Fibroblast of lung (primary cell): ENCODE measurements at regions not wholly inside any gene's neighbourhood (a gene's known extent, or its start where the extent isn't known, plus 50 kb on each side); places are given as distances from the start of the nearest gene placed in this dataset.

Experiments used
- DNase-seq, 2 donors: peaks; one replicate each; pipeline versions ENCODE4 v3.0.0 to v3.0.0-alpha.2; 2010; ENCODE audit warnings: low read depth in 2 of 2
- H2AFZ ChIP-seq: 2 replicates; pipeline ENCODE4 v1.5.1; 2012; ENCODE audit warnings: low read length, control low read depth, inconsistent platforms
- H3K27ac ChIP-seq: 2 replicates; pipeline ENCODE4 v1.5.1; 2011; ENCODE audit warnings: low read length, control low read depth; ENCODE audit not compliant: insufficient read depth
- H3K27me3 ChIP-seq: 2 replicates; pipeline ENCODE4 v1.5.1; 2011; ENCODE audit warnings: mild to moderate bottlenecking, low read length; ENCODE audit not compliant: control insufficient read depth, insufficient read depth
- H3K36me3 ChIP-seq: 2 replicates; pipeline ENCODE4 v1.5.1; 2011; ENCODE audit warnings: low read length; ENCODE audit not compliant: control insufficient read depth, insufficient read depth
- H3K4me1 ChIP-seq: 2 replicates; pipeline ENCODE4 v1.5.1; 2011; ENCODE audit warnings: low read length; ENCODE audit not compliant: control insufficient read depth, insufficient read depth; ENCODE audit errors: extremely low read depth
- H3K4me2 ChIP-seq: 2 replicates; pipeline ENCODE4 v1.5.1; 2011; ENCODE audit warnings: low read length, control low read depth; ENCODE audit not compliant: insufficient read depth; ENCODE audit errors: extremely low read depth
- H3K4me3 ChIP-seq, 4 experiments: fragments of 200-600 bp in 1 of 4; sonication (generic) in 1 of 4; replicated peaks in 1 of 4; 2 replicates each; pipeline ENCODE4 v1.5.1; 2011 to 2016; ENCODE audit warnings: low read length in 4 of 4, low read depth in 3 of 4, mild to moderate bottlenecking in 3 of 4, control low read depth in 2 of 4, inconsistent platforms in 1 of 4, mixed read lengths in 1 of 4; ENCODE audit not compliant: insufficient read depth in 1 of 4; ENCODE audit errors: control extremely low read depth in 1 of 4
- H3K79me2 ChIP-seq: 2 replicates; pipeline ENCODE4 v1.5.1; 2012; ENCODE audit warnings: mild to moderate bottlenecking, low read length, inconsistent platforms; ENCODE audit not compliant: control insufficient read depth, insufficient read depth
- H3K9ac ChIP-seq: 2 replicates; pipeline ENCODE4 v1.5.1; 2011; ENCODE audit warnings: mild to moderate bottlenecking, low read length, control low read depth; ENCODE audit not compliant: insufficient read depth
- H3K9me3 ChIP-seq: 2 replicates; pipeline ENCODE4 v1.5.1; 2012; ENCODE audit warnings: low read depth, low read length; ENCODE audit not compliant: control insufficient read depth, insufficient read depth
- H4K20me1 ChIP-seq: 2 replicates; pipeline ENCODE4 v1.5.1; 2011; ENCODE audit warnings: low read length; ENCODE audit not compliant: control insufficient read depth, insufficient read depth; ENCODE audit errors: extremely low read depth
- CTCF ChIP-seq, 2 donors: IDR thresholded peaks in 1 of 2; conservative IDR thresholded peaks in 1 of 2; 1 replicate in 1 of 2; 2 replicates in 1 of 2; pipeline ENCODE4 v1.5.1; 2011 to 2012; ENCODE audit warnings: low read length in 2 of 2, control low read depth in 1 of 2, inconsistent platforms in 1 of 2, low read depth in 1 of 2, mild to moderate bottlenecking in 1 of 2
- EZH2 ChIP-seq: IDR thresholded peaks from 2 replicates; pipeline ENCODE4 v1.5.1; 2012; ENCODE audit warnings: low read length, control low read depth, mild to moderate bottlenecking; ENCODE audit errors: missing control alignments

- no peak for TF ChIP-seq CTCF (conservative IDR thresholded peaks at IDR 0.05 in 1 of 2, IDR thresholded peaks at IDR 0.05 in 1 of 2; ENCODE audit: low read depth in 1 of 2, low read length in 2 of 2)
- no peak for TF ChIP-seq EZH2
- H3K36me3 ChIP-seq, result no peaks in the 10 kb centered on the region
- H3K79me2 ChIP-seq, result no peaks in the 10 kb centered on the region
- H2AFZ ChIP-seq, result no peak overlapping the region
- H3K4me1 ChIP-seq, result peaks cover 4% of the 10 kb centered on the region
- H3K9ac ChIP-seq, result no peak overlapping the region
- DNase-seq, result no peak
- no peaks in the 10 kb centered on the region for H3K9me3 ChIP-seq
- H3K27me3 ChIP-seq, result no peaks in the 10 kb centered on the region
- no peak overlapping the region for H3K4me2 ChIP-seq
- H3K4me3 ChIP-seq, result no peak overlapping the region
- H3K27ac ChIP-seq, result no peak overlapping the region
- H4K20me1 ChIP-seq, result no peaks in the 10 kb centered on the region
Observed at GRCh38 chr2:160912276-160912675, 248.0 kb upstream of the TANK start.

- TF ChIP-seq CTCF (conservative IDR thresholded peaks at IDR 0.05 in 1 of 2, IDR thresholded peaks at IDR 0.05 in 1 of 2; ENCODE audit: low read depth in 1 of 2, low read length in 2 of 2), result no peak
- no peak for TF ChIP-seq EZH2
- DNase-seq, result no peak
- no peak overlapping the region for H3K4me3 ChIP-seq
- H4K20me1 ChIP-seq, result no peaks in the 10 kb centered on the region
- no peak overlapping the region for H3K27ac ChIP-seq
- H3K36me3 ChIP-seq, result no peaks in the 10 kb centered on the region
- H3K9me3 ChIP-seq, result no peaks in the 10 kb centered on the region
- peaks cover 7% of the 10 kb centered on the region for H3K4me1 ChIP-seq
- H3K27me3 ChIP-seq, result no peaks in the 10 kb centered on the region
- no peaks in the 10 kb centered on the region for H3K79me2 ChIP-seq
- no peak overlapping the region for H3K9ac ChIP-seq
- H3K4me2 ChIP-seq, result no peak overlapping the region
- no peak overlapping the region for H2AFZ ChIP-seq
Observed at GRCh38 chr2:160913323-160913722, 246.9 kb upstream of the TANK start.

- peaks cover 10% of the 10 kb centered on the region for H3K4me1 ChIP-seq
- H4K20me1 ChIP-seq, result no peaks in the 10 kb centered on the region
Observed at GRCh38 chr2:160914217-160914616, 246.0 kb upstream of the TANK start.

More at GRCh38 chr2:160914217-160914616, 246.0 kb upstream of the TANK start:
- TF ChIP-seq EZH2 (no peak), CTCF (conservative IDR thresholded peaks at IDR 0.05 in 1 of 2, IDR thresholded peaks at IDR 0.05 in 1 of 2; ENCODE audit: low read depth in 1 of 2, low read length in 2 of 2) (no peak)
- H3K9ac ChIP-seq, result no peak overlapping the region
- H3K27ac ChIP-seq, result no peak overlapping the region
- H3K9me3 ChIP-seq, result no peaks in the 10 kb centered on the region
- no peak overlapping the region for H3K4me2 ChIP-seq
- no peaks in the 10 kb centered on the region for H3K79me2 ChIP-seq
- no peak for DNase-seq
- no peaks in the 10 kb centered on the region for H3K27me3 ChIP-seq
- no peaks in the 10 kb centered on the region for H3K36me3 ChIP-seq
- H3K4me3 ChIP-seq, result no peak overlapping the region
- H2AFZ ChIP-seq, result no peak overlapping the region
